ENCODE measurements at regions not wholly inside any gene's neighbourhood (a gene's known extent, or its start where the extent isn't known, plus 50 kb on each side); places are given as distances from the start of the nearest gene placed in this dataset.

- Mint-ChIP-seq H3K4me3 (no peak overlapping the region), H3K36me3 (ENCODE audit: low read depth) (peaks cover 54% of the 10 kb centered on the region), H3K27ac (no peak overlapping the region), H3K27me3 (ENCODE audit: low read depth, poor library complexity) (no peaks in the 10 kb centered on the region), H3K9me3 (no peaks in the 10 kb centered on the region), H3K4me1 (peaks cover under 1% of the 10 kb centered on the region)
- no peak for DNase-seq
- no peak for TF ChIP-seq CTCF (IDR thresholded peaks at IDR 0.05)
These were observed 201.8 kb upstream of the RGS6 start for GRCh38 chr14:71730471-71730870.

GRCh38 chr14:71731096-71731495, 201.1 kb upstream of the RGS6 start:
- Mint-ChIP-seq H3K4me3 (no peak overlapping the region), H3K36me3 (ENCODE audit: low read depth) (peaks cover 56% of the 10 kb centered on the region), H3K9me3 (no peaks in the 10 kb centered on the region), H3K4me1 (no peaks in the 10 kb centered on the region), H3K27me3 (ENCODE audit: low read depth, poor library complexity) (no peaks in the 10 kb centered on the region), H3K27ac (peak overlapping the region; percentile 15)
- TF ChIP-seq CTCF (IDR thresholded peaks at IDR 0.05): no peak
- DNase-seq: no peak

- DNase-seq: no peak
- TF ChIP-seq CTCF (IDR thresholded peaks at IDR 0.05): no peak
- Mint-ChIP-seq H3K27me3 (ENCODE audit: low read depth, poor library complexity) (no peaks in the 10 kb centered on the region), H3K9me3 (no peaks in the 10 kb centered on the region), H3K4me3 (no peak overlapping the region), H3K4me1 (peaks cover 10% of the 10 kb centered on the region), H3K36me3 (ENCODE audit: low read depth) (peaks cover 75% of the 10 kb centered on the region), H3K27ac (no peak overlapping the region)
These were observed 198.9 kb upstream of the RGS6 start for GRCh38 chr14:71733210-71733883.

GRCh38 chr14:71734076-71734475, 198.2 kb upstream of the RGS6 start:
- no peak overlapping the region for H3K4me3 Mint-ChIP-seq
- no peak for DNase-seq
- H3K4me1 Mint-ChIP-seq: peaks cover 10% of the 10 kb centered on the region
- no peaks in the 10 kb centered on the region for H3K9me3 Mint-ChIP-seq
- TF ChIP-seq CTCF (IDR thresholded peaks at IDR 0.05): no peak
- peaks cover 79% of the 10 kb centered on the region for H3K36me3 Mint-ChIP-seq (ENCODE audit: low read depth)
- H3K27ac Mint-ChIP-seq: peak overlapping the region; percentile 78
- no peaks in the 10 kb centered on the region for H3K27me3 Mint-ChIP-seq (ENCODE audit: low read depth, poor library complexity)

GRCh38 chr14:71734885-71735284, 197.3 kb upstream of the RGS6 start:
- Mint-ChIP-seq H3K4me3 (no peak overlapping the region), H3K27me3 (ENCODE audit: low read depth, poor library complexity) (no peaks in the 10 kb centered on the region), H3K9me3 (no peaks in the 10 kb centered on the region), H3K36me3 (ENCODE audit: low read depth) (peaks cover 78% of the 10 kb centered on the region), H3K27ac (no peak overlapping the region), H3K4me1 (peaks cover 10% of the 10 kb centered on the region)
- no peak for TF ChIP-seq CTCF (IDR thresholded peaks at IDR 0.05)
- no peak for DNase-seq

- Mint-ChIP-seq H3K27me3 (ENCODE audit: low read depth, poor library complexity) (no peaks in the 10 kb centered on the region), H3K36me3 (ENCODE audit: low read depth) (peaks cover 71% of the 10 kb centered on the region), H3K4me1 (peaks cover 18% of the 10 kb centered on the region), H3K27ac (no peak overlapping the region), H3K9me3 (no peaks in the 10 kb centered on the region), H3K4me3 (no peak overlapping the region)
- DNase-seq: no peak
- TF ChIP-seq CTCF (IDR thresholded peaks at IDR 0.05): no peak
These were observed 194.5 kb upstream of the RGS6 start for GRCh38 chr14:71737760-71738159.
